Parathyroid adenoma (tissue), 2 donors: ENCODE measurements at regions not wholly inside any gene's neighbourhood (a gene's known extent, or its start where the extent isn't known, plus 50 kb on each side); places are given as distances from the start of the nearest gene placed in this dataset.

Source experiments
- H2AFZ ChIP-seq: fragments of 300-600 bp; sonication (generic); one replicate; pipeline ENCODE4 v1.7.0; 2017; ENCODE audit warnings: antibody characterized with exemption, mild to moderate bottlenecking
- H3K27ac ChIP-seq: fragments of 300-600 bp; sonication (generic); one replicate; pipeline ENCODE4 v1.7.0; 2017
- H3K27me3 ChIP-seq: fragments of 300-600 bp; sonication (generic); one replicate; pipeline ENCODE4 v1.7.0; 2017; ENCODE audit warnings: low read length; ENCODE audit not compliant: control insufficient read depth, insufficient read depth
- H3K36me3 ChIP-seq: fragments of 300-600 bp; sonication (generic); one replicate; pipeline ENCODE4 v1.7.0; 2017; ENCODE audit warnings: low read length; ENCODE audit not compliant: control insufficient read depth, insufficient read depth
- H3K4me1 ChIP-seq: fragments of 300-600 bp; sonication (generic); one replicate; pipeline ENCODE4 v1.7.0; 2017; ENCODE audit warnings: control low read depth
- H3K4me2 ChIP-seq: fragments of 300-600 bp; sonication (generic); one replicate; pipeline ENCODE4 v1.7.0; 2017; ENCODE audit warnings: low read length
- H3K4me3 ChIP-seq: fragments of 300-600 bp; sonication (generic); one replicate; pipeline ENCODE4 v1.7.0; 2017; ENCODE audit warnings: low read depth, low read length
- H3K79me2 ChIP-seq: fragments of 300-600 bp; sonication (generic); one replicate; pipeline ENCODE4 v1.7.0; 2017; ENCODE audit warnings: control low read depth
- H3K9ac ChIP-seq: fragments of 300-600 bp; sonication (generic); one replicate; pipeline ENCODE4 v1.7.0; 2017; ENCODE audit warnings: mild to moderate bottlenecking
- H3K9me3 ChIP-seq: fragments of 300-600 bp; sonication (generic); one replicate; pipeline ENCODE4 v1.7.0; 2017; ENCODE audit warnings: low read length; ENCODE audit not compliant: control insufficient read depth
- TF ChIP-seq, protein P1 (sequence below): fragments of 300-600 bp; sonication (generic); IDR thresholded peaks from one replicate; pipeline ENCODE4 v1.7.0; 2017; ENCODE audit warnings: antibody characterized with exemption, mild to moderate bottlenecking
- donor health status: primary hyperparathyroidism.

DNA sequence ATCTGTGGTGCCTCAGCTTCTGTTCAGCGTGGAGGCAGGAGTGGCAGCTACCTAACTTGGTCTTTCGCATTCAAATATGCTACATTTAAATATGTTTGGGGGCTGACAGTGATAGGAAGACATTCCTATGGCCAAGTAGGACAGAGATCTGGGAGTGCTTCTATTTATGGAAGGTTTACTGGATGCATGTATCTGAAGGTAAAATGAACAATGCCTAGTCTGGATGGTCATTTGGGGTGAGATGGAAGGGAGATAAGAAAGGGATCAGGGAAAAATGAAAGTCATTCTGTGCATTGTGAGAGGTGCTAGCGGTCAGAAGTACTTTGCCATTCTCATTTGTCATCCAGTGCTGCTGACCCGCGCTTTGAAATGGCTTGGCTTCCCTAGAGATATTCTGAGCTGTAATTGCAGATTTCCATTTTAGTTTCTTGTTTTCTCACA, 107.3 kb upstream of the FOXN2 start:
- Histone ChIP-seq H3K27ac (no peak overlapping the region), H3K9ac (no peak overlapping the region), H2AFZ (no peak overlapping the region), H3K79me2 (no peaks in the 10 kb centered on the region), H3K4me1 (no peaks in the 10 kb centered on the region), H3K9me3 (no peaks in the 10 kb centered on the region), H3K4me3 (no peak overlapping the region), H3K27me3 (no peaks in the 10 kb centered on the region), H3K4me2 (no peak overlapping the region), H3K36me3 (no peaks in the 10 kb centered on the region)
- TF ChIP-seq, protein P1, sequence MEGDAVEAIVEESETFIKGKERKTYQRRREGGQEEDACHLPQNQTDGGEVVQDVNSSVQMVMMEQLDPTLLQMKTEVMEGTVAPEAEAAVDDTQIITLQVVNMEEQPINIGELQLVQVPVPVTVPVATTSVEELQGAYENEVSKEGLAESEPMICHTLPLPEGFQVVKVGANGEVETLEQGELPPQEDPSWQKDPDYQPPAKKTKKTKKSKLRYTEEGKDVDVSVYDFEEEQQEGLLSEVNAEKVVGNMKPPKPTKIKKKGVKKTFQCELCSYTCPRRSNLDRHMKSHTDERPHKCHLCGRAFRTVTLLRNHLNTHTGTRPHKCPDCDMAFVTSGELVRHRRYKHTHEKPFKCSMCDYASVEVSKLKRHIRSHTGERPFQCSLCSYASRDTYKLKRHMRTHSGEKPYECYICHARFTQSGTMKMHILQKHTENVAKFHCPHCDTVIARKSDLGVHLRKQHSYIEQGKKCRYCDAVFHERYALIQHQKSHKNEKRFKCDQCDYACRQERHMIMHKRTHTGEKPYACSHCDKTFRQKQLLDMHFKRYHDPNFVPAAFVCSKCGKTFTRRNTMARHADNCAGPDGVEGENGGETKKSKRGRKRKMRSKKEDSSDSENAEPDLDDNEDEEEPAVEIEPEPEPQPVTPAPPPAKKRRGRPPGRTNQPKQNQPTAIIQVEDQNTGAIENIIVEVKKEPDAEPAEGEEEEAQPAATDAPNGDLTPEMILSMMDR = no peak

DNA sequence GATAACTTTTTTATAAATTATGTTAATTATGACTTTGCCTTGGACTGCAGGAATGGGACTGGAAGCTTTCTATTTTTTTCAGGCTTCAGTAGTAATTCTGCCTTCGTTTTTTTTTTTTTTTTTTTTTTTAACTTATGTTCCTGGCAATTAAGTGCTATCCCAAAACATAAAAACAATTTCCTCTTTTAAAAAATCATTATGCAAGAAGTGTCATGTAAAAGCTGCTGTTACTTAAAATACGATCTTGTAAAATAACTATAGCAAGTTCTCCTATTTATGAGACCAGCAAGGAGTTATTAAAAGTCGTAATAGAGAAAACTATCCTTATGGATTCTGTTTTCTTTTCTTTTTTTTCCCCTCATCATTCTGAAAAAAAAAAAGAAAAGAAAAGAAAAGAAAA, 106.6 kb upstream of the FOXN2 start:
- Histone ChIP-seq H3K4me1 (no peaks in the 10 kb centered on the region), H2AFZ (no peak overlapping the region), H3K9ac (no peak overlapping the region), H3K9me3 (no peaks in the 10 kb centered on the region), H3K4me2 (no peak overlapping the region), H3K4me3 (no peak overlapping the region), H3K79me2 (no peaks in the 10 kb centered on the region), H3K27ac (no peak overlapping the region), H3K36me3 (no peaks in the 10 kb centered on the region), H3K27me3 (no peaks in the 10 kb centered on the region)
- TF ChIP-seq, protein P1 = no peak

DNA sequence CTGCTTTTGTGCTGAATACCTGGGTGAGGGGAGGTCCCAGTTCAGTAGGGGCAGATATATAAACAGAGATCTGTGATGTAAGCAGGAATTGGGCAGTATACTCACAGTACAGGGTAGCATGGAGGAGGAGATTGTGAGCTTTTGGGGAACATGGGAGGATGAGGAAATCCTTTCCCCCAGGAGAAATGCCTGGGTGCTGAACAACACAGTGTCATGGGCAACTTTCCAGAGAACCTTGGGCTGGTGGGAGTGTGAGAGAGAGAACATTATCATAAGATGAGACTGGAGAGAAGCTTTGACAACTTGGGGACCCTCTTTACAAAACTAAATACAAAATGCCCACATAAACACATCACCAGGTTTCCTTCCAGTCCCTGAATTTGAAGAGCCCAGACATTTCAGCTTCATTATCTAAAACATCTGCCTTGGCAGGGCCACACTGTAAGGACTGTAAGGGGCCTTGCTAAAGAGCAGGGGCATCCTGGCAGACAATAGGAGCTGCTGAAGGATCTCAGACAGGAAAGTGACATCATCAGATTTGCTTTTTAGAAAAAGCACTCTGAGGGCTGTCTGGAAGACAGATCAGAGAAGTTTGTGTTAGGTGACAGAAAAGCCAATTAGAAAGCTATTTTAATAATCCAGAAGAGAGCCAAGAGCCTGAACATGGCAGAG, 105.1 kb upstream of the FOXN2 start:
- no peaks in the 10 kb centered on the region for H3K36me3 ChIP-seq
- TF ChIP-seq, protein P1 = no peak
- H3K9me3 ChIP-seq = no peaks in the 10 kb centered on the region
- no peak overlapping the region for H3K4me3 ChIP-seq
- H3K79me2 ChIP-seq = no peaks in the 10 kb centered on the region
- H3K27me3 ChIP-seq = no peaks in the 10 kb centered on the region
- H3K27ac ChIP-seq = no peak overlapping the region
- H2AFZ ChIP-seq = no peak overlapping the region
- H3K9ac ChIP-seq = no peak overlapping the region
- H3K4me2 ChIP-seq = no peak overlapping the region
- H3K4me1 ChIP-seq = no peaks in the 10 kb centered on the region

DNA sequence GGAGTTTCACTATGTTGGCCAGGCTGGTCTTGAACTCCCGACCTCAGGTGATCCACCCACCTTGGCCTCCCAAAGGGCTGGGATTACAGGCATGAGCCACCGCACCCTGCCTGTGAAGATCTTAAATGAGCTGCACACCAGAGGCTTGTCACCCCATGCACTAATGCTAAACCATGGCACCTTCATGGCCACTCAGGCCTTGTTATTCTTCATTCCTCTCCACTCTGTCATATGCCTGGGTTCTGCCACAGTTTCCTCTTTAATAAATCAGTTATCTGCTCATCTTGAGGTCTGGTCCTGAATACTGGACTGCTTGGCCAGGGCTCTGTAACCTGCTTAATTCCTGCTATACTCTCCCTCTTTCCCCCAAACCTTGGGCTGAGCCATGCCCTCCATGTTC, 104.3 kb upstream of the FOXN2 start:
- H3K79me2 ChIP-seq = no peaks in the 10 kb centered on the region
- TF ChIP-seq, protein P1 = no peak
- H3K27me3 ChIP-seq = no peaks in the 10 kb centered on the region
- H3K36me3 ChIP-seq = no peaks in the 10 kb centered on the region
- H3K4me1 ChIP-seq = no peaks in the 10 kb centered on the region
- no peak overlapping the region for H3K4me3 ChIP-seq
- H3K4me2 ChIP-seq = no peak overlapping the region
- no peak overlapping the region for H3K9ac ChIP-seq
- H2AFZ ChIP-seq = no peak overlapping the region
- H3K9me3 ChIP-seq = no peaks in the 10 kb centered on the region
- H3K27ac ChIP-seq = no peak overlapping the region

DNA sequence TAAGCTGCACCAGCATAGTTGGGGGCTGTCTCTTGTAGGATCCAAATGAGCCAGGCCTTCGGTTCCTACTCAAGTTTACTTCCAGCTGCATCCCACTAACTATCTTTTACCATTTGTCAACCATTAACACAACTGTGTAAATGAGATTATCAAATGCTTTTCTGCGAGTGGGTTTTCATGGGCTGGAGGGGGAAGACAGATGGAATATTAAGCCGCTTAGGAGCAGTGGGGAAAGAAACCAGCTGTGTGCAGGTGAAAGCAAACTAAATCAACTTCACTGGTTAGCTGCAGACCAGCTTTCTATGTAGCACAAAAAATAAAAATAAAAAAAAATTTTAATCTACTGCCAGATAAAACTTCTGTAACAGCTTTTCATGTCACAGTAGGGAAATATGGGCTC, 100.8 kb upstream of the FOXN2 start:
- TF ChIP-seq, protein P1 = no peak
- Histone ChIP-seq H3K9me3 (no peaks in the 10 kb centered on the region), H3K9ac (no peak overlapping the region), H3K79me2 (no peaks in the 10 kb centered on the region), H3K27me3 (no peaks in the 10 kb centered on the region), H3K36me3 (no peaks in the 10 kb centered on the region), H3K4me2 (no peak overlapping the region), H2AFZ (no peak overlapping the region), H3K27ac (no peak overlapping the region), H3K4me1 (no peaks in the 10 kb centered on the region), H3K4me3 (no peak overlapping the region)
